ENCODE measurements at regions not wholly inside any gene's neighbourhood (a gene's known extent, or its start where the extent isn't known, plus 50 kb on each side); places are given as distances from the start of the nearest gene placed in this dataset.

GRCh38 chr2:59490994-59491393 lies 1062.5 kb downstream of the BCL11A start (continued):
- no peak for TF ChIP-seq FOSL1 (IDR thresholded peaks at IDR 0.05; ENCODE audit: insufficient read depth, low read depth, low read length)
- TF ChIP-seq CHD1 (IDR thresholded peaks at IDR 0.05; ENCODE audit: low read depth, low read length) = no peak
- no peak for TF ChIP-seq BRCA1 (IDR thresholded peaks at IDR 0.05; ENCODE audit: low read depth, low read length)
